ENCODE measurements at regions not wholly inside any gene's neighbourhood (a gene's known extent, or its start where the extent isn't known, plus 50 kb on each side); places are given as distances from the start of the nearest gene placed in this dataset.

DNA sequence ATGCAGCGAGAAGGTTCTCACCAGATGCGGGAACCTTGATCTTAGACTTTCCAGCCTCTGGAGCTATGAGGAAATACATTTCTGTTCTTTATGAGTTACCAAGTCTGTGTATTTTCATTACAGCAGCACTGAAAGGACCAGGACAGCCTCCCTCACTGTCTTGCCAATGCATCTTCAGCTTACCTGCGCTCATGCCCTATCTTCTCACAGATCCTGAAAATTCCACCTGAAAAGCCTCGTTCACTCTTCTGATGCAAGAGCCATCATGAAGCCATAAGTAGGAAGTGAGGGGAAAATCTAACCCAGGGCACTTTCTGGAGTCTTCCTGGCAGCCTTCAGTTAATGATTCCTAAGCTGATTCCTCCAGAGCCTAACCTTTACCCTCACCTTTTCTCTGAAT is 194.0 kb downstream of the SALL1 start:
- H3K4me3 ChIP-seq (ENCODE audit: low read length in 2 of 2), result no peak overlapping the region
- H3K4me1 ChIP-seq (ENCODE audit: control insufficient read depth in 2 of 2, insufficient read depth in 2 of 2, low read length in 2 of 2), result no peaks in the 10 kb centered on the region
- no peak overlapping the region for H3K27ac ChIP-seq (ENCODE audit: low read depth in 1 of 2, low read length in 1 of 2)
- no peaks in the 10 kb centered on the region for H3K9me3 ChIP-seq (ENCODE audit: control insufficient read depth in 2 of 2, insufficient read depth in 1 of 2, low read length in 1 of 2)
- DNase-seq (ENCODE audit: low read depth in 6 of 9, low spot score in 9 of 9), result no peak
- 95% methylated on average over 4 of the region's 4 CpGs for WGBS
- H3K36me3 ChIP-seq (ENCODE audit: control insufficient read depth in 2 of 2, insufficient read depth in 2 of 2, low read length in 1 of 2), result no peaks in the 10 kb centered on the region
- no peaks in the 10 kb centered on the region for H3K27me3 ChIP-seq (ENCODE audit: control insufficient read depth in 2 of 2, insufficient read depth in 1 of 2, low read length in 1 of 2)

DNA sequence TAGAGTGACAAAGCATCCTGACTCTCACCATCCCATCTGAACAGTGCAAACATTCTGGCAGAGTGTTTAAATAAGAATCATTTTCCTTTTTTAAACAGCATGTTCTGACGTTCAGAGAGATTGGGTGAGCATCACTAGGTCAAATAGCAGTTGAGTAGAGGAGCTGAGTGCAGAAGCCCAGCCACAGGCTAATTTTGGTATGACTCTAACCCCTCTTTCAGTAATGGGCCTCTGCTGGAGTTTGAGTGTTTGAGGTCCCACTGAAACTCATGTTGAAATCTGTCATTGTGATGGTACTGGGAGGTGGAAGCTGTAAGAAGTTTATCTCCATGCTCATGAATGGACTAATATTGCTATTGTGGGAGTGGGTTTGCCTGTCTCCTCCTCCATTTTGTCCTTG is 194.4 kb downstream of the SALL1 start:
- Histone ChIP-seq H3K4me1 (ENCODE audit: control insufficient read depth in 2 of 2, insufficient read depth in 2 of 2, low read length in 2 of 2) (no peaks in the 10 kb centered on the region), H3K4me3 (ENCODE audit: low read length in 2 of 2) (no peak overlapping the region), H3K9me3 (ENCODE audit: control insufficient read depth in 2 of 2, insufficient read depth in 1 of 2, low read length in 1 of 2) (no peaks in the 10 kb centered on the region), H3K27me3 (ENCODE audit: control insufficient read depth in 2 of 2, insufficient read depth in 1 of 2, low read length in 1 of 2) (no peaks in the 10 kb centered on the region), H3K36me3 (ENCODE audit: control insufficient read depth in 2 of 2, insufficient read depth in 2 of 2, low read length in 1 of 2) (no peaks in the 10 kb centered on the region), H3K27ac (ENCODE audit: low read depth in 1 of 2, low read length in 1 of 2) (no peak overlapping the region)
- WGBS, result 80% methylated on average over 1 of the region's 1 CpG
- no peak for DNase-seq (ENCODE audit: low read depth in 6 of 9, low spot score in 9 of 9)

DNA sequence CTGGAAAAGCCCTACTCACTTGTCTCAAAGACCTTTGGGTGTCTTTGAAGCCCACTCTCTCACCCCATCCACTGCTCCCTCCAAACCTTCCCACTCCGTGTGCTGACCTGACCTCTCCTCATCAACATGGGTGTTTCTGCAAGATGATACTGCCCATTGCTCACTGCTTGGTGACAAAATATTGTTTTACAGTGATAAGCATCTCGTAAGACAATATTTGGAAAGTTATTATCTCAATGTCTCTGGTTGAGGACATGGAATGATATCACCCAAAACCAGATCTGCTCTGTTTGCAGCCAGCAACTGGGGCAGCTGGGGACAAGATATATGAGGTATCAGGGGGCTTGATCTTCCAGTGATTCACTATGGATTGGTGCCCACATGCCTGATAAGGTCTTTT is 195.8 kb downstream of the SALL1 start:
- DNase-seq (ENCODE audit: low read depth in 6 of 9, low spot score in 9 of 9), result no peak
- no peaks in the 10 kb centered on the region for H3K27me3 ChIP-seq (ENCODE audit: control insufficient read depth in 2 of 2, insufficient read depth in 1 of 2, low read length in 1 of 2)
- H3K9me3 ChIP-seq (ENCODE audit: control insufficient read depth in 2 of 2, insufficient read depth in 1 of 2, low read length in 1 of 2), result no peaks in the 10 kb centered on the region
- H3K4me3 ChIP-seq (ENCODE audit: low read length in 2 of 2), result no peak overlapping the region
- no peaks in the 10 kb centered on the region for H3K36me3 ChIP-seq (ENCODE audit: control insufficient read depth in 2 of 2, insufficient read depth in 2 of 2, low read length in 1 of 2)
- H3K27ac ChIP-seq (ENCODE audit: low read depth in 1 of 2, low read length in 1 of 2), result no peak overlapping the region
- H3K4me1 ChIP-seq (ENCODE audit: control insufficient read depth in 2 of 2, insufficient read depth in 2 of 2, low read length in 2 of 2), result no peaks in the 10 kb centered on the region
- WGBS, result 82% methylated on average over 2 of the region's 2 CpGs

DNA sequence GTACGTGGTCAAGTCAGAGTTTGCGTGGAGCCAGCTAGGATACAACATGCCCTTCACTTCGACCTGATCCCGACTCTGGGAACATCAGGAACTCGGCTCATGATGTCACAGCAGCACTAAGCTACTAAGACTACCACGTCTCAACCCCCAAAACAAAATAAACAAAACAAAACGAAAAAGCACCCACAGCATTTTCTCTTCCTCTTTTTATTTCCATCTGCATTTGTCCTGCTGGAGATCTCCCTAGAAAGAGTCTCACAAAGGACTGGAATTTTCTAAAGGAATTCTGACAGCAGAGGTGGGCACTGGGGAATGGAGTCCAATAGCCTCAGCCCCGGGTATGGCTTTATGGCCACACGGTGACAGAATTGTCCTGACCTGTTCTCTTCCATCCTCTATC is 196.6 kb downstream of the SALL1 start:
- Histone ChIP-seq H3K4me3 (ENCODE audit: low read length in 2 of 2) (no peak overlapping the region), H3K9me3 (ENCODE audit: control insufficient read depth in 2 of 2, insufficient read depth in 1 of 2, low read length in 1 of 2) (no peaks in the 10 kb centered on the region), H3K27ac (ENCODE audit: low read depth in 1 of 2, low read length in 1 of 2) (no peak overlapping the region), H3K36me3 (ENCODE audit: control insufficient read depth in 2 of 2, insufficient read depth in 2 of 2, low read length in 1 of 2) (no peaks in the 10 kb centered on the region), H3K4me1 (ENCODE audit: control insufficient read depth in 2 of 2, insufficient read depth in 2 of 2, low read length in 2 of 2) (no peaks in the 10 kb centered on the region), H3K27me3 (ENCODE audit: control insufficient read depth in 2 of 2, insufficient read depth in 1 of 2, low read length in 1 of 2) (no peaks in the 10 kb centered on the region)
- WGBS, result 62% methylated on average over 9 of the region's 9 CpGs
- DNase-seq (ENCODE audit: low read depth in 6 of 9, low spot score in 9 of 9), result no peak

DNA sequence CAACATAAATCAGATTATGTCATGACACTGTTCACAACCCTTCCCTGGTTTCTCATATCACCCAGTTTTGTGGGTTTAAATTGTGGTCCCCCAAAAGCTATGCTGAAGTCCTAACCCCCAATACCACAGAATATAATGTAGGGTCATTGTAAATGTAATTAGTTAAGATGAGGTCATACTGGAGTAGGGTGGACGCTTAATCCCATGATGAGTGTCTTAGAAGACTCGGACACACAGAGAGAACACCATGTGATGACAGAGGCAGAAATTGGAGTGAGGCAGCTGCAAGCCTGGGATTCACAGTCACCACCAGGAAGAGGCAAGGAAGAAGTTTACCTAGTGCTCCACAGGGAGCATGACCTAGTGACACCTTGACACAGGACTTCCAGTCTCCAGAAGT is 197.8 kb downstream of the SALL1 start:
- Histone ChIP-seq H3K27me3 (ENCODE audit: control insufficient read depth in 2 of 2, insufficient read depth in 1 of 2, low read length in 1 of 2) (no peaks in the 10 kb centered on the region), H3K9me3 (ENCODE audit: control insufficient read depth in 2 of 2, insufficient read depth in 1 of 2, low read length in 1 of 2) (no peaks in the 10 kb centered on the region), H3K4me1 (ENCODE audit: control insufficient read depth in 2 of 2, insufficient read depth in 2 of 2, low read length in 2 of 2) (no peaks in the 10 kb centered on the region), H3K27ac (ENCODE audit: low read depth in 1 of 2, low read length in 1 of 2) (no peak overlapping the region), H3K36me3 (ENCODE audit: control insufficient read depth in 2 of 2, insufficient read depth in 2 of 2, low read length in 1 of 2) (no peaks in the 10 kb centered on the region), H3K4me3 (ENCODE audit: low read length in 2 of 2) (no peak overlapping the region)
- WGBS, result 94% methylated on average over 2 of the region's 2 CpGs
- DNase-seq (ENCODE audit: low read depth in 6 of 9, low spot score in 9 of 9), result no peak

DNA sequence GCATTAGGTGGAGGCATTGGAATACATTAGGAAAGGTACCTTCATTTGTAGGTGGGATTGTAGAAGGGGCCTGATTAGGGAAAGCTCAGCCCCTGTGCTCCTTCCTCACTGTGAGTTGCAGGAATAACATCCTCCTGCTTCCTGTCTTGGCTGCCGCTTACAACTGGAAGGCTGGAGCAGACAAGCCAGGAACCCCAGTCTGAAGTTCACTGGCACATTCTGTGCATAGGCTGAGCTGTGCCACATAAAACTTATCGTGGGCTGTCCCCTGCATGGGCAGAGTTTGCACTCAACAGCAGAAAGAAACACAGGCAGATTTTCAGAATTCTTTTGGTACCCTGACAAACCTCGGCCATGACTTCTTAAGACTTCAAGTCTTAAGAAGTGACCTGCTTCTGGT is 200.1 kb downstream of the SALL1 start:
- no peak overlapping the region for H3K27ac ChIP-seq (ENCODE audit: low read depth in 1 of 2, low read length in 1 of 2)
- no peaks in the 10 kb centered on the region for H3K4me1 ChIP-seq (ENCODE audit: control insufficient read depth in 2 of 2, insufficient read depth in 2 of 2, low read length in 2 of 2)
- WGBS, result 68% methylated on average over 3 of the region's 3 CpGs
- H3K27me3 ChIP-seq (ENCODE audit: control insufficient read depth in 2 of 2, insufficient read depth in 1 of 2, low read length in 1 of 2), result no peaks in the 10 kb centered on the region
- H3K4me3 ChIP-seq (ENCODE audit: low read length in 2 of 2), result no peak overlapping the region
- no peaks in the 10 kb centered on the region for H3K9me3 ChIP-seq (ENCODE audit: control insufficient read depth in 2 of 2, insufficient read depth in 1 of 2, low read length in 1 of 2)
- DNase-seq (ENCODE audit: low read depth in 6 of 9, low spot score in 9 of 9), result no peak
- H3K36me3 ChIP-seq (ENCODE audit: control insufficient read depth in 2 of 2, insufficient read depth in 2 of 2, low read length in 1 of 2), result no peaks in the 10 kb centered on the region

DNA sequence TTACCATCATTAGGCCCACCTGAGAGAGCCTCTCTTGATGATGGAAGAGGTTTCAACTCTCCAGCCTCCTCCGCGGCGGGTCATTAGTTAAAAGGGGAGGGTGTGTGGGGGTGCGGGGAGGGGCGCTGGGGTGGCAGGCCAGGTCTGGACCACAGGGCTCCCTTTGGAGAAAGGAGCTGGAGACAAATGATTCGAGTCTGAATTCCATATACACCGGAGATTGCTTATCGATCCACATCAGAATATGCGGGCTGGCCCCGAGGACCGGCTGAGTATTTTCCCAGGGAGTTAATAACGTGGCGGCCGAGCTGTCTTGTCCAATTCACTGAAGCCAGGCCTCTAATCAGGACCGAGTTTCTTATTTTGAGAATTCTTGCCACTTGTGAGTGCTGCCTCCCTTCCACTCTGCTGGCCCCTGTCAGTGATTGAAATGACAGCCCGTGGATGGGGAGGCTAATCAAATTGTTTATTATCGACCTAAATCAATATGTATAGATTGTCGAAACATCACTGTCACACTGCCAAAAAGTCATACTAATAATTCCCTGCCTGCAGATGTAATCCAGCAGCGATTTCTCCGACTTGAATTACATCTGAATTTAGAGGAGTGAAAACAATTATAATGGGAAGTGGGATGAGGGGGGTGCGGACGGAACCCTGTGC is 202.7 kb downstream of the SALL1 start:
- Histone ChIP-seq H3K36me3 (ENCODE audit: control insufficient read depth in 2 of 2, insufficient read depth in 2 of 2, low read length in 1 of 2) (no peaks in the 10 kb centered on the region), H3K4me1 (ENCODE audit: control insufficient read depth in 2 of 2, insufficient read depth in 2 of 2, low read length in 2 of 2) (no peaks in the 10 kb centered on the region), H3K27me3 (ENCODE audit: control insufficient read depth in 2 of 2, insufficient read depth in 1 of 2, low read length in 1 of 2) (no peaks in the 10 kb centered on the region), H3K27ac (ENCODE audit: low read depth in 1 of 2, low read length in 1 of 2) (no peak overlapping the region), H3K4me3 (ENCODE audit: low read length in 2 of 2) (no peak overlapping the region), H3K9me3 (ENCODE audit: control insufficient read depth in 2 of 2, insufficient read depth in 1 of 2, low read length in 1 of 2) (no peaks in the 10 kb centered on the region)
- DNase-seq (ENCODE audit: low read depth in 6 of 9, low spot score in 9 of 9), result no peak
- 94% methylated on average over 22 of the region's 22 CpGs for whole genome bisulfite sequencing

DNA sequence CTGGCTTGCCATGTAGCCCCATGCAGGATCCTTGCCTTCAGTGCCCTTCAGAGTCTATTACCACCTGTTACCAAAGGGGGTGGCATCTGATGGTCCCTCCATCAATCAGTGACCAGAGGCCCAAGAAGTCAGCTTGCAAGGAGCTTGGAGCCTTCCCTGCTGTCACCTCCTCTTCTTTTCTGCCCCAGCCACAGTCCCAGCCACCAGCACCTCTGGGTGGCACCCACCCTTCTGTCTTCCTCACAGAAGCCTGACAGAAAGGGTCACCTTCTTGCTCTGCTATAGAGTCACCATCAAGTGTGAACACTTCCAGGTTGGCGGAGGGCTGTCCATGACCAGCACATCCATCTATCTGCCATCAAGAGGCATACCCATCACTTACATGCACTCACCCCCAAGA is 203.2 kb downstream of the SALL1 start:
- Histone ChIP-seq H3K9me3 (ENCODE audit: control insufficient read depth in 2 of 2, insufficient read depth in 1 of 2, low read length in 1 of 2) (no peaks in the 10 kb centered on the region), H3K36me3 (ENCODE audit: control insufficient read depth in 2 of 2, insufficient read depth in 2 of 2, low read length in 1 of 2) (no peaks in the 10 kb centered on the region), H3K4me1 (ENCODE audit: control insufficient read depth in 2 of 2, insufficient read depth in 2 of 2, low read length in 2 of 2) (no peaks in the 10 kb centered on the region), H3K27ac (ENCODE audit: low read depth in 1 of 2, low read length in 1 of 2) (no peak overlapping the region), H3K27me3 (ENCODE audit: control insufficient read depth in 2 of 2, insufficient read depth in 1 of 2, low read length in 1 of 2) (no peaks in the 10 kb centered on the region), H3K4me3 (ENCODE audit: low read length in 2 of 2) (no peak overlapping the region)
- no peak for DNase-seq (ENCODE audit: low read depth in 6 of 9, low spot score in 9 of 9)
- 100% methylated on average over 1 of the region's 1 CpG for WGBS

DNA sequence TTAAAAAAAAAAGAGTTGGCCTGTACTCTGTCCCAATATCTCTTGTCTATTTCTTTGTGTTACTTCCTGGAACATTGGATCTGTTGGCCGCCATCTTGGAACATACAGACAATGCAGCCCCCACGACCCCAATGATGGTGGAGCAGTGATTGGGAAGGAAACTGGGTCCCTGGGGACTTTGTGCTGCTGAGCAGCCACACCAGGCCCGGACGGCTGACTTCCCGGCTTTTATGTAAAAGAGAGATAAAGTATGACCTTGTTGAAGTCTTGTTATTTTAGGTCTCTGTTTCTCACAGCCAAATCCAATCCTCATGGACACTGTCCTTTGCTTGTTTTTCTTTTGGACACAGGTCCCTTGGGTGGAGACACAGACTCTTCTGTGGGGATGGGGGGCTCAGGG is 204.5 kb downstream of the SALL1 start:
- H3K27me3 ChIP-seq (ENCODE audit: control insufficient read depth in 2 of 2, insufficient read depth in 1 of 2, low read length in 1 of 2), result no peaks in the 10 kb centered on the region
- H3K27ac ChIP-seq (ENCODE audit: low read depth in 1 of 2, low read length in 1 of 2), result no peak overlapping the region
- no peaks in the 10 kb centered on the region for H3K36me3 ChIP-seq (ENCODE audit: control insufficient read depth in 2 of 2, insufficient read depth in 2 of 2, low read length in 1 of 2)
- no peak for DNase-seq (ENCODE audit: low read depth in 6 of 9, low spot score in 9 of 9)
- WGBS, result 84% methylated on average over 5 of the region's 5 CpGs
- no peaks in the 10 kb centered on the region for H3K9me3 ChIP-seq (ENCODE audit: control insufficient read depth in 2 of 2, insufficient read depth in 1 of 2, low read length in 1 of 2)
- H3K4me1 ChIP-seq (ENCODE audit: control insufficient read depth in 2 of 2, insufficient read depth in 2 of 2, low read length in 2 of 2), result no peaks in the 10 kb centered on the region
- no peak overlapping the region for H3K4me3 ChIP-seq (ENCODE audit: low read length in 2 of 2)

DNA sequence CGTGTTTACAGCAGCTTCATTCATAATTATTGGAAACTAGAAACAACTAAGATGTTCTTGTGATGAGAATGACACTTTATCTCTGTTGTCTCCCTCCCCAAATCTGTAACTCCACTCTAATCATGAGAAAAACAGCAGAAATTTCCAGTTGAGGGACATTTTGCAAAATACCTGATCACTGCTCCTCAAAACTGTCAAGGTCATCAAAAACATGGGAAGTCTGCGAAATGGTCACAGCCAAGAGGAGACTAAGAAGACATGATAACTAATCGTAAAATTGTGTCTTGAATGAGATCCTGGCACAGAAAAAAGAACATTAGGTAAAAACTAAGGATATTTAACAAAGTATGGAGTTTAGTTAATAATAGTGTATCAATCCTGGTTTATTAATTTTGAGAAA is 204.2 kb downstream of the CYLD start:
- no peaks in the 10 kb centered on the region for H3K4me1 ChIP-seq (ENCODE audit: control insufficient read depth in 2 of 2, insufficient read depth in 2 of 2, low read length in 2 of 2)
- no peaks in the 10 kb centered on the region for H3K27me3 ChIP-seq (ENCODE audit: control insufficient read depth in 2 of 2, insufficient read depth in 1 of 2, low read length in 1 of 2)
- no peak for DNase-seq (ENCODE audit: low read depth in 6 of 9, low spot score in 9 of 9)
- no peak overlapping the region for H3K4me3 ChIP-seq (ENCODE audit: low read length in 2 of 2)
- no peaks in the 10 kb centered on the region for H3K36me3 ChIP-seq (ENCODE audit: control insufficient read depth in 2 of 2, insufficient read depth in 2 of 2, low read length in 1 of 2)
- no peaks in the 10 kb centered on the region for H3K9me3 ChIP-seq (ENCODE audit: control insufficient read depth in 2 of 2, insufficient read depth in 1 of 2, low read length in 1 of 2)
- 93% methylated on average over 3 of the region's 3 CpGs for WGBS
- no peak overlapping the region for H3K27ac ChIP-seq (ENCODE audit: low read depth in 1 of 2, low read length in 1 of 2)
